Medulla oblongata (tissue), 1 donor: ENCODE measurements at regions not wholly inside any gene's neighbourhood (a gene's known extent, or its start where the extent isn't known, plus 50 kb on each side); places are given as distances from the start of the nearest gene placed in this dataset.

ENCODE experiments used
- DNase-seq: peaks from one replicate; pipeline ENCODE4 v3.0.0-alpha.2; 2015; ENCODE audit errors: extremely low spot score

GRCh38 chr3:87175732-87176131, 51.4 kb upstream of the CHMP2B start:
- DNase-seq, result no peak

DNA sequence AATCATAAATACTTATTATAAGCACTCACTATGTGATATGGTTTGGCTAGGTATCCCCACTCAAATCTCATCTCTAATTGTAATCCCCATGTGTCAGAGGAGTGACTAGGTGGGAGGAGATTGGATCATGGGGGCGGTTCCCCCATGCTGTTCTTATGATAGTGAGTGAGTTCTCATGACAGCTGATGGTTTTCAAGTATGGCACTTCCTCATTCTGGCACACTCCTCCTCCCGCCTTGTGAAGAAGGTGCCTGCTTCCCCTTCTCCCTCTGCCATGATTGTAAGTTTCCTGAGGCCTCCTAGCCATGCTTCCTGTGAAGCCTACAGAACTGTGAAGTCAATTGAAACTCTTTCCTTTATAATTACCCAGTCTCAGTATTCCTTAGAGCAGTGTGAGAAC, 53.3 kb upstream of the CHMP2B start:
- no peak for DNase-seq

- no peak for DNase-seq
Measured at GRCh38 chr3:87173071-87173470, 54.0 kb upstream of the CHMP2B start.

DNA sequence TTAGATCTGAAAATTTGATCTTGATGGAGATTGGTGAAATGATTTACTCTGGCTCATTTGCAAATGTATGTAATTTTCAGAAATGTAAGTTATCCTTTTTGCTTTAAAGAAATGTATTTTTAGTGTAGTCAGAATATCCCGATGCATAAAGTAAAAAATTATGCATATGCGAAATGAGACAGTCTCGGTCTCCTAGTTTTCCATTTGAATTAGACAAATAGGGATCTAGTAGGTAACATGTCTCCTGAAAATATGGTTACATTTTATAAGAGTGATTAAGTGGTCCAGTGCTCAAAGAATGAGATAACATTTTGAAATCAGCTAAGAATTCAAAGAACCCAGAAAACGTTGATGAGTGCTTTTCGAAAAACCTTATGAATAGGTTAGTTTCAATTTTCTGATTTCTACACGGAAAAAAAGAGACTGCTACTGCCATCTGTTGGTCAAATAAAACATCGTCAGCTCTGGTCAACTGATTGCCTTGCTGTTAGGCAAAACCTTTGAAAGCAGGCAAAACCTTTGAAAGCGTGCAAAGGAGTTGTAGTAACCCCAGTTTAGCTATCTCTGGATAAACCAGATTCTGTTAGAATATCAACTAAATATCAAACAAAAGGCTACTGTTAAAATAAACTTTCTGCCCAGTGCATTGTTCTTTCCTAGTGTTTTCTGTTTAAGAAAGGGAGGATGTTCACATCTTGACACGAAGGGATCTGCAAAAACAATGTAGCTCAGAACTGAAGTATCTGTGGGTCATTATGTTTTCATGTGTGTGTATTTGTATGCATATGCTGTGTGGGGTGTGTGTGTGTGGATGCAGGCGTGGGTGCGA, 59.3 kb upstream of the CHMP2B start:
- DNase-seq, result peak; percentile 86

GRCh38 chr3:87164245-87164644, 62.9 kb upstream of the CHMP2B start:
- no peak for DNase-seq

GRCh38 chr3:87161851-87162250, 65.3 kb upstream of the CHMP2B start:
- DNase-seq, result no peak

DNA sequence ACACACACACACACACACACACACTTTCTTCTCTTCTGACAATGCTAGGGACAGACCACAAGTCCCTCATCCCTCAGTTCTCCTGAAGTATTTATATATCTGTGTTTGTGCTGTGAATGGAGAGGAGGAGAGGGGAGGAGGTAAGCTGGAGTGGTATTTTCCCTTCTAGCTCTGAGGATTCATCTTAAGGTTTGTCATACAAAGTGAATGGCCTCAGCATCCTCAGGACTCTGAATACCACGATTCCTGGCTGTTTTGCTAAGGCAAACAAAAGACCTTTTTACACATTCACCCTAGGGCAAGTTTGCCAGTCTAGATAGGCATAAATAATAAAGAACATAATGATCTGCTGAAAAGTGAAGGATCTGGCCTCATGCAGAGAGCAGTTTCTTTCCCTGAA, 65.7 kb upstream of the CHMP2B start:
- DNase-seq, result no peak

DNA sequence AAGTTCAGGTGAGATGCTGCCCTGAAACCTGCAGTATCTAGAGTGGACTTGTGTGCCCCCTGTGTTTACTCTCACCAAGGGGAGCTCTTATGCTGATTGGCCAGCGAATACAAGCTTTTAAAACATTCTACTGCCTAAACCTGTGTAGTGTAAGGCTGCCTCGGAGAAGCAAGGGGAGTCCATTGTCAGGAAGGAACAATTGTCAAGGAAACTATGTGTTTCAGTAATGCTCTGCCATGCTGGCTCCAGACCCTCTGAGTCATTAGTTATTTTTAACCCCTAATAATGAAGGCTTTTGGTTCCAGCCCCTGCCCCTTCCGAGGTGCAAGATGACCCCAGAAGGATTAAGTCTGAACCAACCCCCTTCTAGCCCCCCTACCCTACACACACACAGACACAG, 66.1 kb upstream of the CHMP2B start:
- DNase-seq, result no peak

DNA sequence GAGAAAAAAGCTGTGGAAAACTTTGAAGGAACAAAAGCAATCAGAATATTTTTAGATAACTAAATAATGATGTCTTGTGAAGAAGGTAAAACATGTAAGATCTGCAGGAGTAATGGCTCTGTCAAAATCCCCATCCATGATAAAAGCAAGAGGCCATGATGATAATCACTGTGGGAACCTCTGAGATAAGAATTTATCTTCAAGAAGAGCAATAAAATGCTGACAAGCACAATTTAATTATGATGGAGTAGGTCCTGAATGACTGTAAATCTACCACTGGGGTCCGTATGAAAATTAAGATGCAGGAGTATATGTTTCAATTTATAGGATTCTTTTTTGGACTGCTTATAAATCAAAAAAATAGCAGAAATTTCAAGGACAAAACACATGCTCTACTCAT, 68.3 kb upstream of the CHMP2B start:
- no peak for DNase-seq

- no peak for DNase-seq
Measured at GRCh38 chr3:87148020-87148419, 79.1 kb upstream of the CHMP2B start.

- DNase-seq, result no peak
Measured at GRCh38 chr3:87147562-87147961, 79.5 kb upstream of the CHMP2B start.

DNA sequence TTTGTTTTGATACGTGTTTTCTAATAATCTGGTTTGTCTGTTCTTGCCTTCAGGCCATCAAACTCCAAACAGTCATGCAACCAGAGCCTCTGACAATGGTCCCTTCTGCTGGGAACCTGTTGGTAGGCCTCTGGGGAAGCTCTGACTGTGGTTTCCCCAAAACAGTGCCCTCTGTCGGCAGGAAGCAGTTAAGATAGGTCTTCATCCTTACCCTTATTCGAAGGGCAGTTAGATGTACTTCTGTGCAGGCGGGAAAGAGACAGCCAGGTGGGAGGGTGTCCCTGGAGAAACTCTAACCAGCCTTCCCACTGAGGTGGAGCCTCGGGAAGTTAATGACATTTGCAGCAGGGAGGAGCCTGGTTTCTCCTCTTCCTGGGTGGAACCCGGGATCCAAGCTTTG, 81.6 kb upstream of the CHMP2B start:
- DNase-seq, result peak; percentile 28

GRCh38 chr3:87136066-87136596, 91.0 kb upstream of the CHMP2B start:
- no peak for DNase-seq

- DNase-seq, result no peak
Measured at GRCh38 chr3:87135412-87135811, 91.7 kb upstream of the CHMP2B start.

DNA sequence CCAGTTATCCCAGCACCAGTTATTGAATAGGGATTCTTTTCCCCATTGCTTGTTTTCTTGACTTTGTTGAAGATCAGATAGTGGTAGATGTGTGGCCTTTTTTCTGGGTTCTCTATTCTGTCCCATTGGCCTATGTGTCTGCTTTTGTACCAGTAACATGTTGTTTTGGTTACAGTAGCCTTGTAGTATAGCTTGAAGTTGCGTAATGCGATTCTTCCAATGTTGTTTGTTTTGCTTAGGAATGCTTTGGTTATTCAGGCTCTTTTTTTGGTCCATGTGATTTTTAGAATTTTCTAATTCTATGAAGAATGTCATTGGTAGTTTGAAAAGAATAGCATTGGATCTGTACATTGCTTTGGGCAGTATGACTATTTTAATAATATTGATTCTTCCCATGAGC, 94.3 kb upstream of the CHMP2B start:
- no peak for DNase-seq

- DNase-seq, result no peak
Measured at GRCh38 chr3:87128006-87128405, 99.1 kb upstream of the CHMP2B start.

DNA sequence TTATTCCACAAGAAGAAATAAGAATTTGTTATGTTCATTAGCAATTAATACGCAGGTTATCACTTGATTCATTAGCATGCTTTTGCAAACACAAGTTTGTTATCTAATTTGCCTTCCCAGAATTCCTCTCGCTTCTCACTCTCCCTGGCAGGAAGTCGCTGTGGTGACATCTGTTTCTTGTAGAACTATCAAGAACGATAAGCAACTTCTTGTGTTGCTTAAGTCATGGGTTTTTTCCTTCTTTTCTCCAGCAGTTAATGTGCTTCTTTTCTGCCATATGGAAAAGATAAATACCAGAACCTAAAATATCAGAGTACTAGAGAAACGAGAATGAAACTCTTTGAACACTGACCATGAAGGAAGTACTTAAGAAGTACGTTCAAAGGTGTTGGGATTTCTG, 99.8 kb upstream of the CHMP2B start:
- DNase-seq, result no peak

GRCh38 chr3:87126321-87126720, 100.8 kb upstream of the CHMP2B start:
- no peak for DNase-seq

- no peak for DNase-seq
Measured at GRCh38 chr3:87125116-87125515, 102.0 kb upstream of the CHMP2B start.

DNA sequence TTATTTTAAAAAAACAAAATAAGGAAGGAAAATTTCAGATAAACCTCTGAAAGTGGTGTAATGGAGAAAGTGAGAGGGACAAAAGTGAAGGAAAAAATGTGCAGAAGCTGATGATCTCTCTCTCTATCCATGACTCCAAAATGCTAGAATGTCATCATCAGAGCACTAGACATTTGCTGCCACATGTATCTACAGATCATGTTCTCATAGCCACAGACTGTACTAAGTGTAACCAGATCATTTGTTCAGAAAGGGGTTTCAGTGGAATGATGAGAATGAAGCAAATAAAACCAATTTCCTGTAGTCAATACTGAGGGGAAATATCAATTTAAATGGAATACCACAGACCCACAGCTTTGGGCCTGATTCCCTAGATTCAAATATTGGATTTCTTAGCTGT, 104.3 kb upstream of the CHMP2B start:
- DNase-seq, result no peak

GRCh38 chr3:87121856-87122255, 105.3 kb upstream of the CHMP2B start:
- DNase-seq, result no peak

GRCh38 chr3:87120881-87121280, 106.2 kb upstream of the CHMP2B start:
- DNase-seq, result peak; percentile 8

DNA sequence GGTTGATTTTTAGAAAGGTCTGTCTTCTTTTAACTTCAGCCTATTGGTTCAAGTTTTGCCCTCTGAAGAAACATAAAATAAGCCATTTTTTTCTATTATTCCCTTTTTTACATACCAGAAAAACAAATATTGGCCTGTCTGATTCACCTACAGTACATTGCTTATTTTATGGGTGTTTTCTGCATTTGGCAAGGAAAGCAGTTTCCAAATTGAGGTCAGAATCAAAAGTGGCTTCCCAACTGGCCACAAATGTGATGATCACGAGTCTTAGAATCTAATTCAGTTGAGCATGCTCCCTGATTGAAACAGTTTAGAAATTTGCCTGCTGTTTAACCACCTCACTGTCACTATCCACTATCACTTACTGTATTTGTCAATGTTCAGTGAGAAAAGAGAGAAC, 106.9 kb upstream of the CHMP2B start:
- DNase-seq, result no peak

GRCh38 chr3:87109465-87109864, 117.6 kb upstream of the CHMP2B start:
- DNase-seq, result no peak
